NOMO-1 (cell line): ENCODE measurements at regions not wholly inside any gene's neighbourhood (a gene's known extent, or its start where the extent isn't known, plus 50 kb on each side); places are given as distances from the start of the nearest gene placed in this dataset.
"Not testable (repeated sequence)": the region's sequence is repeated elsewhere in the genome, so short reads cannot be mapped to it uniquely, and the experiment has no call there.

Source experiments
- DNase-seq, 2 experiments: peaks; one replicate each; lab custom pipeline; 2025; ENCODE audit not compliant: unreplicated experiment in 2 of 2; lab: John Stamatoyannopoulos, UW

GRCh38 chr1:215287362-215287761 is 204.8 kb downstream of the KCNK2 start:
- no peak for DNase-seq

GRCh38 chr1:215290018-215290417 is 207.5 kb downstream of the KCNK2 start:
- DNase-seq, result no peak

- DNase-seq, result no peak
Observed at GRCh38 chr1:215292932-215293331, 210.4 kb downstream of the KCNK2 start.

GRCh38 chr1:215306426-215306825 is 223.9 kb downstream of the KCNK2 start:
- DNase-seq, result no peak

- DNase-seq, result no peak
Observed at GRCh38 chr1:215321802-215322201, 239.3 kb downstream of the KCNK2 start.

GRCh38 chr1:215323992-215324391 is 241.5 kb downstream of the KCNK2 start:
- DNase-seq, result not testable (repeated sequence)

- DNase-seq, result no peak
Observed at GRCh38 chr1:215330426-215330825, 236.7 kb upstream of the KCTD3 start.

GRCh38 chr1:215344539-215344938 is 222.6 kb upstream of the KCTD3 start:
- DNase-seq, result no peak

- no peak for DNase-seq
Observed at GRCh38 chr1:215345208-215345607, 221.9 kb upstream of the KCTD3 start.

GRCh38 chr1:215345766-215346165 is 221.3 kb upstream of the KCTD3 start:
- DNase-seq, result no peak

GRCh38 chr1:215357901-215358300 is 209.2 kb upstream of the KCTD3 start:
- no peak for DNase-seq

GRCh38 chr1:215358356-215358755 is 208.7 kb upstream of the KCTD3 start:
- no peak for DNase-seq

- no peak for DNase-seq
Observed at GRCh38 chr1:215360031-215360430, 207.1 kb upstream of the KCTD3 start.

GRCh38 chr1:215360758-215361157 is 206.3 kb upstream of the KCTD3 start:
- peak in 1 of 2 experiments; percentile 0 for DNase-seq

- DNase-seq, result no peak
Observed at GRCh38 chr1:215375381-215375780, 191.7 kb upstream of the KCTD3 start.

- no peak for DNase-seq
Observed at GRCh38 chr1:215376544-215377264, 190.4 kb upstream of the KCTD3 start.

GRCh38 chr1:215377746-215378145 is 189.4 kb upstream of the KCTD3 start:
- DNase-seq, result no peak

- no peak for DNase-seq
Observed at GRCh38 chr1:215380566-215380965, 186.5 kb upstream of the KCTD3 start.

- DNase-seq, result no peak
Observed at GRCh38 chr1:215393476-215393875, 173.6 kb upstream of the KCTD3 start.

- no peak for DNase-seq
Observed at GRCh38 chr1:215394084-215394991, 172.8 kb upstream of the KCTD3 start.

GRCh38 chr1:215397106-215397505 is 170.0 kb upstream of the KCTD3 start:
- no peak for DNase-seq

- no peak for DNase-seq
Observed at GRCh38 chr1:215397843-215398242, 169.3 kb upstream of the KCTD3 start.
